D341Med (cell line): ENCODE measurements at regions not wholly inside any gene's neighbourhood (a gene's known extent, or its start where the extent isn't known, plus 50 kb on each side); places are given as distances from the start of the nearest gene placed in this dataset.
"Not testable (repeated sequence)": the region's sequence is repeated elsewhere in the genome, so short reads cannot be mapped to it uniquely, and the experiment has no call there.

ENCODE experiments used
- DNase-seq: peaks from one replicate; pipeline ENCODE4 v3.0.0; 2012; ENCODE audit warnings: low spot score

- no peak for DNase-seq
Observed at GRCh38 chr1:185468626-185469025, 151.6 kb upstream of the IVNS1ABP start.

GRCh38 chr1:185467122-185467521 is 150.1 kb upstream of the IVNS1ABP start:
- no peak for DNase-seq

- DNase-seq, result no peak
Observed at GRCh38 chr1:185464777-185465176, 147.7 kb upstream of the IVNS1ABP start.

DNA sequence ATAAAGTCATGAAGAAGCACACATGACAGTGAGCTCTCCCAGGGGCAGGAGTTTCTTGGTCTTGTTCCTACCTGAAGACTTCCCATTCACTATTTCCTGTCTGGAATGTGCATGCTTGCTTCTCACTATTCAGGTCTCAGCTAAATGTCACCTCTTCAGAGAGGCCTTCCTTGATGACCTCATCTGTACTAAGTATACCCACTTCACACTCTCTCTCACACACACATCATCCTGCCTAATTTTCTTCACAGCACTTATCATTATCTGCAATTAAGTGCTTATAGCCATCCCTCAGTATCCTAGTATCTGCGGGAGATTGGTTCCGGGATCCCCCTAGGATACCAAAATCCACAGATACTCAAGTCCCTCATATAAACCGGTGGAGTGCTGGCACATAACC is 146.4 kb upstream of the IVNS1ABP start:
- DNase-seq, result peak; percentile 37

DNA sequence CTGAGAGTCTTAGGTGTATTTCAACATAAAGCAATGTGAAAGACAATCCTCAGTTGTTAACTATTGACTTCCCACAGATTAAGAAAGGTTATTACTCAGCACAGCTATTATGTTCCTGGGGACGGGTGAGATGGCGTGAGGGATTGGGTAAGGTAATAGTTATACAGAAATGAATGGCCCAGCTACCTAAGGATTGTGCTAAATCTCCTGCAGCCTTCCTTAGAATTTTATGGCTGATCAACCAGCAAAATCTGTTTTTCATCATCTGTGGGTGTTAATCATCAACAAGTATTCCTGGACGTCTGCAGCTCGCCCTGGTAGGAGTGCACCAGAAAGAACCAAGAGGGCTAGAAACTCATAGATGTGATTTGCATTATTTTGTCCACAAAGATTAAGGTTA is 146.0 kb upstream of the IVNS1ABP start:
- DNase-seq, result no peak

- not testable (repeated sequence) for DNase-seq
Observed at GRCh38 chr1:185460723-185461122, 143.7 kb upstream of the IVNS1ABP start.

DNA sequence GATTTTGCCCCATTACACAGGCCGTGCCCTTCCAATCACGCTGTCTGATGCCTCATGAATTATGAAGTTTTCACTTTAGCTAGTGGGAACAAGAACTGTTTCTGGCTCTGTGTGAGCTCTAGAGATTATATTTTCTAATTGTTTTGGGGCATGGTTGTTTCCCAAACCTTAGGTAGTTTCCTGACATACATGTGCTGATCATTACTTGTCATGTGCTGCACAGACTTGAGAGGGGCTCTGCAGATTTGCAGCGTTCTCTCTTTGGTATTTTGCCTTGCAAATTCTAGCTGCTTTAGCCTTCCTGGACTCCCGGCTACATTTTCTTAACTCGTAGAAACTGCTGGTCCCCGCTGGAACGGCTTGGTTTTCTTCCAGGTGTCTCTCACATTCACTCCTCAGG is 142.1 kb upstream of the IVNS1ABP start:
- no peak for DNase-seq

DNA sequence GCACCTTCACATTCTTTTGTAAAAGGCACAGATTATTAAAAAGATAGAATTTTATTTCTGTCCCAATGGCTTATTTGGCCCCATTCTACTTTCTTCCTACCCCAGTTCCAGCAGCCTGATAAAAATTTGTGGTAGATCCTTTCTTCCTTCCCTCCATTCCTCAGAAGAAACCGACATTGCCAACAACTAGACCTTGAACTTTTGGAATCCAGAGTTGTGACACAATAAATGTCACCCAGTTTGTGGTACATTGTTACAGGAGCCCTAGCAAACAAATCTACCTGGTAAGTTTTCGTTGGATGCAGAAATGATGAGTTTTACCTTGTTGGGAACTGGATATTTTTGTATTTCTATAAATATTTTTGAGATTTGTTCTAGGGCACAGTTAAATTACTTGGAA is 141.6 kb upstream of the IVNS1ABP start:
- no peak for DNase-seq

- DNase-seq, result no peak
Observed at GRCh38 chr1:185453496-185454192, 136.6 kb upstream of the IVNS1ABP start.

- no peak for DNase-seq
Observed at GRCh38 chr1:185450917-185451316, 133.9 kb upstream of the IVNS1ABP start.

- no peak for DNase-seq
Observed at GRCh38 chr1:185450060-185450788, 133.2 kb upstream of the IVNS1ABP start.

DNA sequence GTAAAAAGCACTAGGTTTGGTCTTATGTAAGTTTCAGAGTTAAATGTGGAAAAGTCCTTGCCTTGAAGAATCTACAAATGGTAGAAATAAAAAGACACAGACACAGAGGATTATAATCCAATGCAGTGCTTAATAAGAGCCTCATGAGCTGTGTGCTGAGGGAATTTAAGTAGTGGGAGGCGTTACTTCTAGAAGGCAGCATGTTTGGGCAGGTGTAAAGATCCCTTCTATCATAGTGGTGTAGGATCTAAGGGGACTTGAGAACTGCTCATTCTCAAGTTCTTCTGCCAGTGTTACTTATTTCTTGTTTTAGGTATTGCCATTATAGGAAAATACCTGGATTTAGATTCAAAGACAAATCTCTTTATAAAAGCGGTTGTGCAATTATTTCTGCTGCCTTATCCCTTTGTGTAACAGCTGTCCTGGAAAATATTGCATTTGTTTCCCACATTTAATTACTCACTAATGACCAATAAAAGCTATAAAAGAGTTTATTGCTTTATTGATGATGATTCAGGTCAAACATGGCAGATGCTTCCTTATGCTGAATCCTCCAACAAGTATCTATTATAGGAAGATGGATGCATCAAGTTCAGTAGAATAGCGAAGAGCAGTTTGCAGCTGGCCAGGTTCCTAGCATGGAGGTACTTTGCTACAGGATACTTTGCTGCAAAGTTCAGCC is 132.5 kb upstream of the IVNS1ABP start:
- no peak for DNase-seq

- DNase-seq, result no peak
Observed at GRCh38 chr1:185448591-185449186, 131.6 kb upstream of the IVNS1ABP start.

DNA sequence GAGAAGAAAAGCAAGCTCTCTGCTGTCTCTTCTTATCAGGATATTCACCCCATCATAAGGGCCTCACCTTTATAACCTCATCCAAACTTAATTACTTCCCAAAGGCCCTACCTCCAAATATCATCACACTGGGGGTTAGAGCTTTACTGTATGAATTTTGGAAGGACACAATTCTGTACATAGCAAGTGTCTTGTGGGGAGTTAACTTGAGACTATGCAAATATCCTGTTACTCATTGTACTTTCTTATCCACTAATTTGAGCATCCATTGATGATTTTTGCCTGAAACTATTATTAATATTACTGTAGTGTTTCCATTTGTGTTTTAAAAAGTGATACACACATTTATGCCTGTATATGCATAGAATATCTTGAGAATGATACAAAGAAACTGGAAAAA is 129.1 kb upstream of the IVNS1ABP start:
- no peak for DNase-seq

- DNase-seq, result no peak
Observed at GRCh38 chr1:185445594-185445993, 128.6 kb upstream of the IVNS1ABP start.

- no peak for DNase-seq
Observed at GRCh38 chr1:185444676-185445075, 127.6 kb upstream of the IVNS1ABP start.

GRCh38 chr1:185442050-185442449 is 125.0 kb upstream of the IVNS1ABP start:
- DNase-seq, result peak; percentile 61

GRCh38 chr1:185441605-185442004 is 124.6 kb upstream of the IVNS1ABP start:
- peak; percentile 41 for DNase-seq

GRCh38 chr1:185440877-185441276 is 123.8 kb upstream of the IVNS1ABP start:
- DNase-seq, result no peak

DNA sequence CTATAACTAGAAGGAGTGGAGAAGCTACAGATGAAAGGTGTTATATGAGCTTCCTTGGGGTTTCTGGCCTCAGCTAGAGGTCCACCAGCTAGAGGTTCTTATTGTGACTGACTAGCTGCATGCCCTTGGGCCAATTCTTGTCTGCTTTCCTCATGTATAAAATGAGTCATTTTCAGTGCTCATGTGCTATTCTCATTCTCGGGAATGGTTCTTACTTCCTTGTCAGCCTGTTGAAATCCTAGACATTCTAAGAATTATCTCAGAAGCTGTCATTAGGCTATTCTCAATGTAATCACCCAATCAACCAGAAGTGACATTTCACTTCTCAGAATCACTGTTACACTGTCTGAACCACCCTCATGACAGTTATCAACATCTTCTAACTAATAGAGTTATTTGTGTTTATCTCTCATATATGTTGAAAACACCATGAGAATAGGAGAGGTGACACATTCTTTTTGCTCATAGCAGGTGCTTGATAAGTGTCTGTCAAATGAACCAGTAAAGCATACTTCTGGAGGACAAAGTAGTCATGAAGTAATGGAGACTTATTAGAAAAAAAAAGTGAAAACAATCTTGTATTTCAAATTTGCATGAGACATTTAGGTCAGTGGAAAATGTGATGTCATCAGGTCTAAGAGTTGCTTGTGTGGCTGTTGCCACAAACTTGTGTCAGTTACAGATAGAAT is 122.8 kb upstream of the IVNS1ABP start:
- DNase-seq, result no peak

DNA sequence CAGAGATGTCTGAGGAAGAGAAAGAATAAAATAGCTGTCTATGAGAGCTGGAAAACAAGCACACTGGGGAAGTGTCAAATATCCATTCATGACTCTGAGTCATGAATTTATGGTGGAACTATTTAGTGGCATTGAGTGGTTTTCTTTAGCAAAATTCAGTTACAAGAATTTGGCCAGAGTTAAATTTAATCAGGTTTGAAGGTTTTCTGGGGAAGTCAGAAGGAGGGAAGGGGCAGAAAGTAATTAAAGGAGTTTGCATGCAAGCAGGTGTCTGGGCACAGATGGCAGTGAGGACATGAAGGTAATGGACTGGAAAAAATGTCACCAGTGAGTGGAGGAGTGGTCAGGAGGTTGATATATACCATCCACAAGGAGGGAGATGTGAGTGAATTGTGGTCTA is 121.9 kb upstream of the IVNS1ABP start:
- no peak for DNase-seq

DNA sequence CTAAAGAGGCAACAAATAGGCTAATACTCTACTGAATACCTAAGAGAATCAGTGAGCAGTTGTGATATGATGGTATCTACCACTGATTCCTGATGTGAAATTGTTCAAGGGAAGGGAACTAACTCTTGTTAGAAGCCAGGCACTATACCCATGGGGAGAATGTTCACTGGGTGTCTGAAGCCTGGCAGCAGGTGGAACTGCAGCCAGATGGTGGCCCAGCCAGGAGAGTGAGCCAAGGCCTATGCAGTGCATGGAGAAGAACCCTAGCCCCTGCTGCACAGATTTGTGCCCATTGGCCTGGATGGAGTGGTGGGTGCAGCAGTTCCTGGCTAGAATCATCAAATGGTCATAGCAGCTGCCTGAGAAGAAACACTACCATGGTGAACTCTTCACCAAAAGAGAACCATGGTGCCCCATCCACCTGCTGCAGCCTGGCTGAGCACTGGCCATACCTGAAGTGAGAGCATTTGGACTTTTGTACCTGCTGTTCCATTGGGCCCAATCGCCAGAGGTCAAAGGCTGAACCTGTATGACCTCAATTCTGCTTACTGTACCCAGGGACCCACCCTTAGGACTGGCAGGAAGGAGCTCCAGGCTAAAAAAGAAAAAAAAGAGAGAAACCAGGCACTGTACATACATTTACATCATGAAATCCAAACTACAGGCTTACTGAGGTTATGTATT is 118.8 kb upstream of the IVNS1ABP start:
- DNase-seq, result peak; percentile 35
